PFSK-1 (cell line): ENCODE measurements at regions not wholly inside any gene's neighbourhood (a gene's known extent, or its start where the extent isn't known, plus 50 kb on each side); places are given as distances from the start of the nearest gene placed in this dataset.

ENCODE experiments used
- FOXP2 ChIP-seq: optimal IDR thresholded peaks from 2 replicates; pipeline ENCODE3; 2011; ENCODE audit warnings: borderline replicate concordance, control low read depth, inconsistent platforms; ENCODE audit not compliant: insufficient read depth; ENCODE audit errors: extremely low read length, extremely low read depth
- POLR2AphosphoS5 ChIP-seq: IDR thresholded peaks from 2 replicates; pipeline ENCODE4 v1.6.1; 2012; ENCODE audit warnings: low read depth, mild to moderate bottlenecking, control low read depth, low read length, moderate library complexity
- SIN3A ChIP-seq: IDR thresholded peaks from 2 replicates; pipeline ENCODE4 v1.6.1; 2012; ENCODE audit warnings: mild to moderate bottlenecking, low read length, moderate library complexity, borderline replicate concordance; ENCODE audit not compliant: insufficient read depth
- TAF1 ChIP-seq: IDR thresholded peaks from 2 replicates; pipeline ENCODE4 v1.6.1; 2012; ENCODE audit warnings: low read length, control low read depth, borderline replicate concordance; ENCODE audit not compliant: insufficient read depth
- TF ChIP-seq, protein P1 (sequence below), 2 experiments: IDR thresholded peaks; 2 replicates each; pipeline versions ENCODE4 v1.6.1 to v1.8.0; 2011 to 2012; ENCODE audit warnings: low read depth in 2 of 2, low read length in 2 of 2, control low read depth in 1 of 2, inconsistent platforms in 1 of 2, mild to moderate bottlenecking in 1 of 2, moderate library complexity in 1 of 2; ENCODE audit not compliant: insufficient read depth in 1 of 2

DNA sequence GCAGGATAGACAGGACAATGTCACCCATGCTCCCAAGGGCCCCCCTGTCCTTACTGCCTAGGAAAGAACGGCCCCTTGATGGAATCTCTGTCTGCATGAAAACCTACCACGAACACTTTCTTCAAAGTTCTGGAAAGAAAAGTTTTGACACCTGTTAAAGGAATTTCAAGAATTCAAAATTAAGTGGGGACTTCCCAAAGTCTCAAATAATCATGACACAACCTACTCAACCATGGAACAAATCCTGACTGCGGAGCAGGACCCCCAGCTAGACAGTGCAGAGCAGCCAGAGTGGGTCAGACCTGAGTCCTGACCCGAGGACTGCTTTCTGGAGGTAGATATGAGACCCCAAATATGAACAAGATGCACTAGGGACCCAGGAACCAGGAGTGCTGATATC lies 245.3 kb upstream of the NSMCE3 start:
- TF ChIP-seq FOXP2 (no peak), SIN3A (no peak), POLR2AphosphoS5 (no peak), TAF1 (no peak)
- TF ChIP-seq, protein P1, sequence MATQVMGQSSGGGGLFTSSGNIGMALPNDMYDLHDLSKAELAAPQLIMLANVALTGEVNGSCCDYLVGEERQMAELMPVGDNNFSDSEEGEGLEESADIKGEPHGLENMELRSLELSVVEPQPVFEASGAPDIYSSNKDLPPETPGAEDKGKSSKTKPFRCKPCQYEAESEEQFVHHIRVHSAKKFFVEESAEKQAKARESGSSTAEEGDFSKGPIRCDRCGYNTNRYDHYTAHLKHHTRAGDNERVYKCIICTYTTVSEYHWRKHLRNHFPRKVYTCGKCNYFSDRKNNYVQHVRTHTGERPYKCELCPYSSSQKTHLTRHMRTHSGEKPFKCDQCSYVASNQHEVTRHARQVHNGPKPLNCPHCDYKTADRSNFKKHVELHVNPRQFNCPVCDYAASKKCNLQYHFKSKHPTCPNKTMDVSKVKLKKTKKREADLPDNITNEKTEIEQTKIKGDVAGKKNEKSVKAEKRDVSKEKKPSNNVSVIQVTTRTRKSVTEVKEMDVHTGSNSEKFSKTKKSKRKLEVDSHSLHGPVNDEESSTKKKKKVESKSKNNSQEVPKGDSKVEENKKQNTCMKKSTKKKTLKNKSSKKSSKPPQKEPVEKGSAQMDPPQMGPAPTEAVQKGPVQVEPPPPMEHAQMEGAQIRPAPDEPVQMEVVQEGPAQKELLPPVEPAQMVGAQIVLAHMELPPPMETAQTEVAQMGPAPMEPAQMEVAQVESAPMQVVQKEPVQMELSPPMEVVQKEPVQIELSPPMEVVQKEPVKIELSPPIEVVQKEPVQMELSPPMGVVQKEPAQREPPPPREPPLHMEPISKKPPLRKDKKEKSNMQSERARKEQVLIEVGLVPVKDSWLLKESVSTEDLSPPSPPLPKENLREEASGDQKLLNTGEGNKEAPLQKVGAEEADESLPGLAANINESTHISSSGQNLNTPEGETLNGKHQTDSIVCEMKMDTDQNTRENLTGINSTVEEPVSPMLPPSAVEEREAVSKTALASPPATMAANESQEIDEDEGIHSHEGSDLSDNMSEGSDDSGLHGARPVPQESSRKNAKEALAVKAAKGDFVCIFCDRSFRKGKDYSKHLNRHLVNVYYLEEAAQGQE (IDR thresholded peaks at IDR 0.05; ENCODE audit: insufficient read depth in 1 of 2, low read depth in 2 of 2, low read length in 2 of 2) = no peak

DNA sequence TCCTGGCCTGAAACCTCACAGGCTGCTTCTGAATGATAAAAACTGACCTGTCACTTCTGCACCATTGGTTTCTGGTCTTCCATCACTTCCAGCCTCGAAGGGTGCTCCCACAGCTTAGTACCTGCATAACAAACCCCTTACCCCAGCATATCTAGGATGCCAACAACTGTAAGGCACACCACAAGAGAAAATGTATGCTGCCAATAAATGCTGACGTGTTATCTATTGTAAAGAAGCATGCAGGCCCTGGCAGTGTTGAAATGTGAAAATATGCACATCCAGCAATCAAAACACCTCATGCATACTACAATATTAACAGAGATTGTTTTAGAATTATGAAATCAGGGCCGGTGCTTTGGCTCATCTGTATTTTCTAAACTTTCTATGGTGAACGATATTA lies 242.0 kb upstream of the NSMCE3 start:
- TF ChIP-seq TAF1 = no peak
- TF ChIP-seq SIN3A = no peak
- no peak for TF ChIP-seq FOXP2
- TF ChIP-seq, protein P1 (IDR thresholded peaks at IDR 0.05; ENCODE audit: insufficient read depth in 1 of 2, low read depth in 2 of 2, low read length in 2 of 2) = no peak
- no peak for TF ChIP-seq POLR2AphosphoS5

DNA sequence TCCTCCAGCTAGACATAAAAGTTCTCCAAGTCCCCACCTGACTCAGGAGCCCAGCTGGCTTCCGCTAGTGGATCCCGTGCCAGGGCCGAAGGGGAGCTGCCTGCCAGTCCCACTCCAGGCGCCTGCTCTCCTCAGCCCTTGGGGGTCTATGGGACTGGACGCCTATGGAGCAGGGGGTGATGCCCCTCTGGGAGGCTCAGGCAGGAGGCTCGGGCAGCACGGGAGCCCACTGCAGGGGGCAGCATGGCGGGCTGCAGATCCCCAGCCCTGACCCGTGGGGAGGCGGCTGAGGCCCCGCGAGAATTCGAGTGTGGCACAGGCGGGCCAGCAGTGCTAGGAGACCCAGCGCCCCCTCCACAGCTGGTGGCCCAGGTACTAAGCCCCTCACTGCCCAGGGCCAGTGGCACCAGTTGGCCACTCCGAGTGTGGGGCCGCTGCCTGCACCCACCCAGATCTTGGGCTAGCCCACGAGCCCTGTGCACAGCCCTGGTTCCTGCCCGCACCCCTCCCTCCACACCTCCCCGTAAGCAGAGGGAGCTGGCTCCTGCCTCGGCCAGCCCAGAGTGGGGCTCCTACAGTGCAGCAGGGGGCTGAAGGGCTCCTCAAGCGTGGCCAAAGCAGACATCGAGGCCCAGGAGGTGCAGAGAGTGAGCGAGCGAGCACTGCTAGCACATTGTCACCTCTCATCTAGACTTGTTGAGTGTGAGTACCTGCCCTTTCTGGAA lies 221.3 kb upstream of the NSMCE3 start:
- TF ChIP-seq, protein P1 (IDR thresholded peaks at IDR 0.05; ENCODE audit: insufficient read depth in 1 of 2, low read depth in 2 of 2, low read length in 2 of 2) = no peak
- no peak for TF ChIP-seq SIN3A
- TF ChIP-seq TAF1 = no peak
- no peak for TF ChIP-seq FOXP2
- no peak for TF ChIP-seq POLR2AphosphoS5

DNA sequence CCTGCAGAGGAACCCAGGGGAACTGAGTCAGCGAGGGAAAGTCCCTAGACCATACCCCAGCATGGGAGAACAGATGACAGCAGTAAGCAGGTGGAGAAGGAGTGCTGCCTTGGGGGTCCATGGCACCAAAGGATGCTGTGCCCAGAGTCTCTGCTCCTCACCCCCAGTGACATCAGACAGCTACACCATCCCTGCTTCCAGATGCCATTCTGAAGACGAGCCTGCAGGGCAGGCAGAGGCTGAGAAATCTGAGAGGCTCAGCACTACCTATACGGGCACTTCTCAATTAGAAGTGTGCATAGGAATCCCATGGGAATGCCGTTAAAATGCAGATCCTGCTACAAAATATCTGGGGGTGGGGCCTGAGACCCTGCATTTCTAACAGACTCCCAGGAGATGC lies 211.3 kb upstream of the NSMCE3 start:
- TF ChIP-seq SIN3A = no peak
- no peak for TF ChIP-seq POLR2AphosphoS5
- TF ChIP-seq TAF1 = no peak
- TF ChIP-seq FOXP2 = no peak
- TF ChIP-seq, protein P1 (IDR thresholded peaks at IDR 0.05; ENCODE audit: insufficient read depth in 1 of 2, low read depth in 2 of 2, low read length in 2 of 2) = no peak

DNA sequence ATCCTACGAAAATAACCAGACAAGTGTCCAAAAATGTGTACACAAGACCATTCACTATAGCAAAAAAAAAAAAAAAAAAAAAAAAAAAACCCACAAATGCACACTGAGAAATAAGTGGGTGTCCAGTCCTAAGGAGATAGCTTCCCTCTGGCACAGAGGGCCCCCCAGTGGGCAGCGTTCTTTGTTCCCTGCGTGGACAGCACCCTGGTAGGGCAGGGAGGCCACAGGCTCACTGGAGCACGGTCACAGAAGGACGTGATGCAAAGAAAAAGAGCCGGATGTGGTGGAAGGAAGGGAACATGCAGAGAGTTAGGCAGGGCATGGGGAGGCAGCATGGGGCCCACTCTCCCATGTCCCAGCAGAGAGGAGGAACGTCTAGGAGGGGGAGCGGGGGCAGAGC lies 210.7 kb upstream of the NSMCE3 start:
- no peak for TF ChIP-seq SIN3A
- TF ChIP-seq POLR2AphosphoS5 = no peak
- TF ChIP-seq TAF1 = no peak
- no peak for TF ChIP-seq FOXP2
- TF ChIP-seq, protein P1 (IDR thresholded peaks at IDR 0.05; ENCODE audit: insufficient read depth in 1 of 2, low read depth in 2 of 2, low read length in 2 of 2) = no peak
